Peyer's patch (tissue), 4 donors: ENCODE measurements at regions not wholly inside any gene's neighbourhood (a gene's known extent, or its start where the extent isn't known, plus 50 kb on each side); places are given as distances from the start of the nearest gene placed in this dataset.

Experiments used
- CTCF ChIP-seq, 6 experiments: fragments of 450-650 bp in 4 of 6; fragments of 200-600 bp in 2 of 6; sonication (generic) in 1 of 6; IDR thresholded peaks; one replicate each; pipeline ENCODE4 v1.5.1; 2017 to 2019; ENCODE audit warnings: antibody characterized with exemption in 6 of 6, mild to moderate bottlenecking in 3 of 6, moderate library complexity in 1 of 6
- POLR2A ChIP-seq, 2 donors: fragments of 450-650 bp; IDR thresholded peaks; one replicate each; pipeline ENCODE4 v1.5.1; 2017; ENCODE audit warnings: antibody characterized with exemption in 2 of 2, mild to moderate bottlenecking in 2 of 2, moderate library complexity in 2 of 2

- TF ChIP-seq CTCF (IDR thresholded peaks at IDR 0.05) (no peak), POLR2A (IDR thresholded peaks at IDR 0.05) (no peak)
Observed at GRCh38 chr1:198101716-198102453, 54.9 kb upstream of the NEK7 start.
